Gastrocnemius medialis (tissue), 4 donors: ENCODE measurements at regions not wholly inside any gene's neighbourhood (a gene's known extent, or its start where the extent isn't known, plus 50 kb on each side); places are given as distances from the start of the nearest gene placed in this dataset.

Experiments
- POLR2A ChIP-seq, 2 donors: fragments of 450-650 bp; IDR thresholded peaks; one replicate each; pipeline ENCODE4 v1.6.1; 2017; ENCODE audit warnings: antibody characterized with exemption in 2 of 2, mild to moderate bottlenecking in 2 of 2, moderate library complexity in 2 of 2
- TF ChIP-seq, protein P1 (sequence below), 5 experiments: fragments of 450-650 bp in 3 of 5; fragments of 200-600 bp in 2 of 5; sonication (generic) in 2 of 5; IDR thresholded peaks in 4 of 5; conservative IDR thresholded peaks in 1 of 5; 1 replicate in 4 of 5; 2 replicates in 1 of 5; pipeline ENCODE4 v1.5.1; 2016 to 2019; ENCODE audit warnings: antibody characterized with exemption in 5 of 5, mild to moderate bottlenecking in 3 of 5, moderate library complexity in 3 of 5

DNA sequence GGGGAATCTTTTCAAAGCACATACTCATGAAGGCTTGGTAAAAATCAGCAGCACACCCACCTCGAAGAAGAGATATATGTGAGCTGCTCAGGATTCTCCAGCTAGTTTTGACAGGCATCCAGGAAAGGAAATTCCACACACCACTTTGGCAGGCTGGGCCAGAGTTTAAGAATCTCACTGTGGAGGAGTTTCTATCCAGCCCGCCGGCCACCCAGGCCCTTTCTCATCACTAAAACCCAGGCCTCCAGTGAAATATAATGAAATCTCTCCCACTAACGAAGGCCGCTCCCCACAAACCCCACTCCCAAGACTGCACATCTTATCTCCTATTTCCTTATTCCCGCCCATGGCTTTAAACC, 202.0 kb downstream of the GLI2 start:
- TF ChIP-seq POLR2A (IDR thresholded peaks at IDR 0.05) = no peak
- TF ChIP-seq, protein P1, sequence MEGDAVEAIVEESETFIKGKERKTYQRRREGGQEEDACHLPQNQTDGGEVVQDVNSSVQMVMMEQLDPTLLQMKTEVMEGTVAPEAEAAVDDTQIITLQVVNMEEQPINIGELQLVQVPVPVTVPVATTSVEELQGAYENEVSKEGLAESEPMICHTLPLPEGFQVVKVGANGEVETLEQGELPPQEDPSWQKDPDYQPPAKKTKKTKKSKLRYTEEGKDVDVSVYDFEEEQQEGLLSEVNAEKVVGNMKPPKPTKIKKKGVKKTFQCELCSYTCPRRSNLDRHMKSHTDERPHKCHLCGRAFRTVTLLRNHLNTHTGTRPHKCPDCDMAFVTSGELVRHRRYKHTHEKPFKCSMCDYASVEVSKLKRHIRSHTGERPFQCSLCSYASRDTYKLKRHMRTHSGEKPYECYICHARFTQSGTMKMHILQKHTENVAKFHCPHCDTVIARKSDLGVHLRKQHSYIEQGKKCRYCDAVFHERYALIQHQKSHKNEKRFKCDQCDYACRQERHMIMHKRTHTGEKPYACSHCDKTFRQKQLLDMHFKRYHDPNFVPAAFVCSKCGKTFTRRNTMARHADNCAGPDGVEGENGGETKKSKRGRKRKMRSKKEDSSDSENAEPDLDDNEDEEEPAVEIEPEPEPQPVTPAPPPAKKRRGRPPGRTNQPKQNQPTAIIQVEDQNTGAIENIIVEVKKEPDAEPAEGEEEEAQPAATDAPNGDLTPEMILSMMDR (IDR thresholded peaks at IDR 0.05 in 4 of 5, conservative IDR thresholded peaks at IDR 0.05 in 1 of 5) = no peak
